Uterus (tissue), 2 donors: ENCODE measurements at regions not wholly inside any gene's neighbourhood (a gene's known extent, or its start where the extent isn't known, plus 50 kb on each side); places are given as distances from the start of the nearest gene placed in this dataset.
"Not testable (repeated sequence)": the region's sequence is repeated elsewhere in the genome, so short reads cannot be mapped to it uniquely, and the experiment has no call there.

ENCODE experiments used
- CTCF ChIP-seq, 4 experiments: fragments of 200-600 bp in 2 of 4; fragments of 450-650 bp in 2 of 4; sonication (generic) in 2 of 4; IDR thresholded peaks; one replicate each; pipeline ENCODE4 v1.5.1; 2016 to 2019; ENCODE audit warnings: antibody characterized with exemption in 4 of 4, mild to moderate bottlenecking in 2 of 4, moderate library complexity in 1 of 4
- POLR2A ChIP-seq, 2 donors: fragments of 450-650 bp; IDR thresholded peaks; one replicate each; pipeline ENCODE4 v1.6.1; 2016; ENCODE audit warnings: antibody characterized with exemption in 2 of 2, mild to moderate bottlenecking in 1 of 2, moderate library complexity in 1 of 2

- TF ChIP-seq CTCF, POLR2A (IDR thresholded peaks at IDR 0.05): not testable (repeated sequence)
Measured at GRCh38 chr5:177836191-177836590, 53.5 kb upstream of the FAM153A start.
